Uterus (tissue), 2 donors: ENCODE measurements at regions not wholly inside any gene's neighbourhood (a gene's known extent, or its start where the extent isn't known, plus 50 kb on each side); places are given as distances from the start of the nearest gene placed in this dataset.
"Not testable (repeated sequence)": the region's sequence is repeated elsewhere in the genome, so short reads cannot be mapped to it uniquely, and the experiment has no call there.

Source experiments
- POLR2A ChIP-seq, 2 donors: fragments of 450-650 bp; IDR thresholded peaks; one replicate each; pipeline ENCODE4 v1.6.1; 2016; ENCODE audit warnings: antibody characterized with exemption in 2 of 2, mild to moderate bottlenecking in 1 of 2, moderate library complexity in 1 of 2
- TF ChIP-seq, protein P1 (sequence below), 4 experiments: fragments of 200-600 bp in 2 of 4; fragments of 450-650 bp in 2 of 4; sonication (generic) in 2 of 4; IDR thresholded peaks; one replicate each; pipeline ENCODE4 v1.5.1; 2016 to 2019; ENCODE audit warnings: antibody characterized with exemption in 4 of 4, mild to moderate bottlenecking in 2 of 4, moderate library complexity in 1 of 4

DNA sequence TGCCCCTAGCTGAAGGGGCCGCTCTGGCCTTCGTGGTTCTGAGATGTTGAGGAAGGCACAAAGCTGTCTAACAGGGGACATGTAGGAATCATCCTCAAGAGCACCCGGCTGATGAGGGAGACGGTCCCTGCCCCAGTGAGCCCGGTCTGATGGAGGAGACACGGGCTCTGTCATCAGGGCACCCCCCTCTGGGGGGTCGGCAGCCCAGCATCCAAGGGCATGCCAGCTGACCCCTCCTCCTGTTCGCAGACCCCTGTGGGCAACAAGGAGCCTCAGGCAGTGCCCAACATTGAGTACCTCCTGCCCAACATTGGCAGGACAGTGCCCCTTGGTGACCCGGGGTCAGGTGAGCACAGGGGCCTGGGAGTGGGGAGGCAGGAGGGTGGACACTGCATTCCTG, 128.9 kb downstream of the ZNF267 start:
- TF ChIP-seq, protein P1, sequence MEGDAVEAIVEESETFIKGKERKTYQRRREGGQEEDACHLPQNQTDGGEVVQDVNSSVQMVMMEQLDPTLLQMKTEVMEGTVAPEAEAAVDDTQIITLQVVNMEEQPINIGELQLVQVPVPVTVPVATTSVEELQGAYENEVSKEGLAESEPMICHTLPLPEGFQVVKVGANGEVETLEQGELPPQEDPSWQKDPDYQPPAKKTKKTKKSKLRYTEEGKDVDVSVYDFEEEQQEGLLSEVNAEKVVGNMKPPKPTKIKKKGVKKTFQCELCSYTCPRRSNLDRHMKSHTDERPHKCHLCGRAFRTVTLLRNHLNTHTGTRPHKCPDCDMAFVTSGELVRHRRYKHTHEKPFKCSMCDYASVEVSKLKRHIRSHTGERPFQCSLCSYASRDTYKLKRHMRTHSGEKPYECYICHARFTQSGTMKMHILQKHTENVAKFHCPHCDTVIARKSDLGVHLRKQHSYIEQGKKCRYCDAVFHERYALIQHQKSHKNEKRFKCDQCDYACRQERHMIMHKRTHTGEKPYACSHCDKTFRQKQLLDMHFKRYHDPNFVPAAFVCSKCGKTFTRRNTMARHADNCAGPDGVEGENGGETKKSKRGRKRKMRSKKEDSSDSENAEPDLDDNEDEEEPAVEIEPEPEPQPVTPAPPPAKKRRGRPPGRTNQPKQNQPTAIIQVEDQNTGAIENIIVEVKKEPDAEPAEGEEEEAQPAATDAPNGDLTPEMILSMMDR (IDR thresholded peaks at IDR 0.05) = not testable (repeated sequence)
- not testable (repeated sequence) for TF ChIP-seq POLR2A (IDR thresholded peaks at IDR 0.05)
